Ascending aorta (tissue), 2 donors: ENCODE measurements at regions not wholly inside any gene's neighbourhood (a gene's known extent, or its start where the extent isn't known, plus 50 kb on each side); places are given as distances from the start of the nearest gene placed in this dataset.

Experiments
- DNase-seq, 2 donors: peaks; one replicate each; pipeline ENCODE4 v3.0.0-alpha.2; 2019; ENCODE audit warnings: low spot score in 2 of 2
- H3K27ac ChIP-seq, 2 donors: fragments of 200-600 bp; sonication (generic); one replicate each; pipeline ENCODE4 v1.5.1; 2016 to 2017; ENCODE audit warnings: mild to moderate bottlenecking in 1 of 2
- H3K27me3 ChIP-seq: fragments of 200-600 bp; sonication (generic); one replicate; pipeline ENCODE4 v1.5.1; 2017
- H3K36me3 ChIP-seq, 2 donors: fragments of 200-600 bp; sonication (generic); one replicate each; pipeline ENCODE4 v1.5.1; 2016
- H3K4me1 ChIP-seq, 2 donors: fragments of 200-600 bp; sonication (generic); one replicate each; pipeline ENCODE4 v1.5.1; 2016 to 2017; ENCODE audit warnings: mild to moderate bottlenecking in 1 of 2
- H3K4me3 ChIP-seq, 2 donors: fragments of 200-600 bp; sonication (generic); one replicate each; pipeline ENCODE4 v1.5.1; 2016 to 2017; ENCODE audit warnings: mild to moderate bottlenecking in 1 of 2
- H3K9me3 ChIP-seq, 2 donors: fragments of 200-600 bp; sonication (generic); one replicate each; pipeline ENCODE4 v1.5.1; 2016
- intact Hi-C: fragments of 100-400 bp; cut with DNase I; formaldehyde crosslinking; loops from one replicate; pipeline ENCODE4 v1.15.1; 2023
- TF ChIP-seq, protein P1 (sequence below), 3 experiments: fragments of 200-600 bp in 2 of 3; fragments of 450-650 bp in 1 of 3; sonication (generic) in 2 of 3; IDR thresholded peaks; one replicate each; pipeline ENCODE4 v1.5.1; 2016 to 2019; ENCODE audit warnings: antibody characterized with exemption in 3 of 3, mild to moderate bottlenecking in 1 of 3, moderate library complexity in 1 of 3

DNA sequence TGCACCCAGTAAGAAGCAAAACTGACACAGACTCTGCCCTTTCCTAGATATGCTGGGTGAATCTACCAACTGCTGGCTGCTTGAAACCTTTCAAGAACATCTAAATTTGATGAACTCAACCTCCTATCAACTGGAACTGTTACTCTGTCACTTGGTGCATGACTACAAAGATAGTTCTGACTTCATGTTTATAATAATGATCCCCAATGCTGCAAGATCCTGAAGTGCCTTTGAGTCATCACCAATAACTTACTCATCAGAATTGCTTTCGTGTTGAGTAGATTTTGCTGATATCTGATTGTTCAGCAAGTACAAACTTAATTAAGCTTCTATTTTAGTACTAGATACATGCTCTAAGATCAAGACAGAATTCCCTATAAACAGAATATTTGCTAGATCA is 100.2 kb upstream of the ARMC2 start:
- DNase-seq, result peak in 1 of 2 donors; percentile 21
- no peak overlapping the region for H3K27ac ChIP-seq
- H3K4me3 ChIP-seq, result no peak overlapping the region
- TF ChIP-seq, protein P1, sequence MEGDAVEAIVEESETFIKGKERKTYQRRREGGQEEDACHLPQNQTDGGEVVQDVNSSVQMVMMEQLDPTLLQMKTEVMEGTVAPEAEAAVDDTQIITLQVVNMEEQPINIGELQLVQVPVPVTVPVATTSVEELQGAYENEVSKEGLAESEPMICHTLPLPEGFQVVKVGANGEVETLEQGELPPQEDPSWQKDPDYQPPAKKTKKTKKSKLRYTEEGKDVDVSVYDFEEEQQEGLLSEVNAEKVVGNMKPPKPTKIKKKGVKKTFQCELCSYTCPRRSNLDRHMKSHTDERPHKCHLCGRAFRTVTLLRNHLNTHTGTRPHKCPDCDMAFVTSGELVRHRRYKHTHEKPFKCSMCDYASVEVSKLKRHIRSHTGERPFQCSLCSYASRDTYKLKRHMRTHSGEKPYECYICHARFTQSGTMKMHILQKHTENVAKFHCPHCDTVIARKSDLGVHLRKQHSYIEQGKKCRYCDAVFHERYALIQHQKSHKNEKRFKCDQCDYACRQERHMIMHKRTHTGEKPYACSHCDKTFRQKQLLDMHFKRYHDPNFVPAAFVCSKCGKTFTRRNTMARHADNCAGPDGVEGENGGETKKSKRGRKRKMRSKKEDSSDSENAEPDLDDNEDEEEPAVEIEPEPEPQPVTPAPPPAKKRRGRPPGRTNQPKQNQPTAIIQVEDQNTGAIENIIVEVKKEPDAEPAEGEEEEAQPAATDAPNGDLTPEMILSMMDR (IDR thresholded peaks at IDR 0.05), result no peak
- H3K4me1 ChIP-seq, result peaks cover 0 to 3% of the 10 kb centered on the region in 2 donors
- H3K9me3 ChIP-seq, result no peaks in the 10 kb centered on the region
- intact Hi-C loops, result no loop called here
- no peaks in the 10 kb centered on the region for H3K36me3 ChIP-seq
- no peaks in the 10 kb centered on the region for H3K27me3 ChIP-seq

DNA sequence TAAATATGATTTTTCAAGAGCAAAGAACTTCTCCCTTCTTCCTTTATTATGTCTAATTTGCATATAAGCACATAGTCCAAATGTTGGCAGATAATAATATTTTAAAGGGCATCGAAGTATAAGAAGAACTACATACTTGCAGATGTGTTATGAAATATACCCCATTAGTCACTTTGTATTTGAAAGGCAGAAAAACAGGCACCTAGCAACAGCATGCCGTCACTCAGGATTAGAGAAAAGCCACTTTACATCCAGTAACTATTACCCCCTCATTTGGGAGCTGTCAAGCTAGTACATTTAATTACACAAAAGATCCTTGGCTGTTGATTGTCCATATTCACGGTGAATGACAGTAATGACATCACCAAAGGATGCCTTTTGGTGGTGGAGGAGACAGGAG is 99.3 kb upstream of the ARMC2 start:
- Histone ChIP-seq H3K4me3 (no peak overlapping the region), H3K27me3 (no peaks in the 10 kb centered on the region), H3K27ac (no peak overlapping the region), H3K36me3 (no peaks in the 10 kb centered on the region), H3K9me3 (no peaks in the 10 kb centered on the region), H3K4me1 (peaks cover 0 to 3% of the 10 kb centered on the region in 2 donors)
- intact Hi-C loops, result no loop called here
- TF ChIP-seq, protein P1 (IDR thresholded peaks at IDR 0.05), result no peak
- no peak for DNase-seq

- intact Hi-C loops, result no loop called here
Measured at GRCh38 chr6:108750801-108751200, 97.4 kb upstream of the ARMC2 start.

GRCh38 chr6:108751282-108751681 is 96.9 kb upstream of the ARMC2 start:
- Histone ChIP-seq H3K4me3 (no peak overlapping the region), H3K4me1 (peaks cover 0 to 5% of the 10 kb centered on the region in 2 donors), H3K9me3 (no peaks in the 10 kb centered on the region), H3K27ac (no peak overlapping the region), H3K36me3 (no peaks in the 10 kb centered on the region), H3K27me3 (no peaks in the 10 kb centered on the region)
- intact Hi-C loops, result no loop called here
- DNase-seq, result peak in 1 of 2 donors; percentile 53
- TF ChIP-seq, protein P1 (IDR thresholded peaks at IDR 0.05), result no peak

More at GRCh38 chr6:108750801-108751200, 97.4 kb upstream of the ARMC2 start:
- Histone ChIP-seq H3K9me3 (no peaks in the 10 kb centered on the region), H3K4me3 (no peak overlapping the region), H3K27me3 (no peaks in the 10 kb centered on the region), H3K27ac (no peak overlapping the region), H3K36me3 (no peaks in the 10 kb centered on the region), H3K4me1 (peaks cover 0 to 2% of the 10 kb centered on the region in 2 donors)
- DNase-seq, result peak in 1 of 2 donors; percentile 35
- TF ChIP-seq, protein P1 (IDR thresholded peaks at IDR 0.05), result no peak

GRCh38 chr6:108751851-108752732 is 96.1 kb upstream of the ARMC2 start:
- Histone ChIP-seq H3K36me3 (no peaks in the 10 kb centered on the region), H3K27ac (no peak overlapping the region), H3K4me3 (no peak overlapping the region), H3K9me3 (no peaks in the 10 kb centered on the region), H3K27me3 (no peaks in the 10 kb centered on the region), H3K4me1 (peaks cover 0 to 9% of the 10 kb centered on the region in 2 donors)
- TF ChIP-seq, protein P1 (IDR thresholded peaks at IDR 0.05), result no peak
- peak in 1 of 2 donors; percentile 37 for DNase-seq
- intact Hi-C loops, result no loop called here
